Hepatocyte (in vitro differentiated cells): ENCODE measurements at regions not wholly inside any gene's neighbourhood (a gene's known extent, or its start where the extent isn't known, plus 50 kb on each side); places are given as distances from the start of the nearest gene placed in this dataset.

Source experiments
- CTCF ChIP-seq: fragments of 200-600 bp; sonication (generic); IDR thresholded peaks from 2 replicates; pipeline ENCODE4 v1.5.1; 2016; ENCODE audit warnings: antibody characterized with exemption, mild to moderate bottlenecking; ENCODE audit not compliant: poor library complexity
- EZH2 ChIP-seq: fragments of 200-600 bp; sonication (generic); IDR thresholded peaks from 2 replicates; pipeline ENCODE4 v1.6.1; 2016; ENCODE audit warnings: antibody characterized with exemption, mild to moderate bottlenecking, borderline replicate concordance

- TF ChIP-seq CTCF (no peak), EZH2 (no peak)
These were observed 53.9 kb upstream of the C9orf72 start for GRCh38 chr9:27627188-27627564.
